GM18517 (cell line): ENCODE measurements at regions not wholly inside any gene's neighbourhood (a gene's known extent, or its start where the extent isn't known, plus 50 kb on each side); places are given as distances from the start of the nearest gene placed in this dataset.

Source experiments
- ATAC-seq: cut with Tn5 transposase; IDR thresholded peaks from one replicate; pipeline ENCODE4 v1.9.1; 2021; ENCODE audit warnings: mild to moderate bottlenecking, moderate library complexity; ENCODE audit not compliant: unreplicated experiment

DNA sequence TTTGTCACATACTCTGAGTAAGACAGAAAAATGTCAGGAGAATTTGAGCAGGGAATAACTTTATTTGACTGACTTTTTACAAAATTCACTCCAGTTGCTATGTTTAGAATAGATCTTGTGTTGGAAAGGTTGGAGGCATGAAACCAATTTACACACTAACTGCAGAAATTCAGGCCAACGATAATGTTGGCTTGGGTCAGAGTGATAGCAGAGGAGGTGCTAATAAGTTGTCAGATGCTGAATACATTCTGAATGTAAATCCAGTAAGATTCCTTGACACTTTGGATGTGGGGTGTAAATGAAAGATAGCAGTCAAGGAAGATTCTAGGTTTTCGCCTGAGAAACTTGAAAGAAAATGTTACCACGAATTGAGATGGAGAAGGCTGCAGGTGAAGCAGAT is 502.5 kb upstream of the GHITM start:
- no peak for ATAC-seq

DNA sequence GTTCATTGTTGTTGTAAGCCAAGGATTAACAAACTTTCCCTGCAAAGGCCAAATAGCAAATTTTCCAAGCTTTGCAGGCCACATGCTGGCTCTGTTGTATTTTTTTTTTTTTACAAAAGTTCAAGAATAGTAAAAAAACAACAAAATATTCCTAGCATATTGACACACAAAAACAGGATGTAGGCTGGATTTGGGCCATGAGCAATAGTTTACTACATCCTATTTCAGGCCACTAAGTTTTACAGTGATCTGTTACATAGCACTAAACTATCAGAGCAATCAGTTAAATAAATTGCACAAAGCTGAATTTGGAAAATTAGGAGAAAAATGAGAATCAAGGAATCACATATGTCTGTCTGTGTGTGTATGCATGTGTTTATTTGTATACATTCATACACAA is 491.8 kb upstream of the GHITM start:
- no peak for ATAC-seq

DNA sequence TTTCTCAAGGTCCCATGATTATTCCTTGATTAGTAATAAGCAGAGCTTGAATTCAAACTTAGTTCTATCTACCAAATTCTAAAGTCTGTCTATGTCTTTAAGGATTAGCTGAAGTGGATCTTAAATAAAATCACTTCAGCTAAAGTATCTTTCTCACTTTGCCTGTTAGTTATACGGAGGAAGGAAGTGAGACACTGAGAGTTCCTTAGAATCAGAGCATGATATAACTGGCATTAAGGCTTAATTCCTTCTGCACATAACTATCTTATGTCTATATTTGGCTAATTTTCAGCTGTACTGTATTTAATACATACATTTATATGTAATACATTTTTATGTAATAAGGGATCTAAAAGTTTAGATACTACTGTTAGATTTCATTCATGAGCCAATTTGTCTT is 491.1 kb upstream of the GHITM start:
- no peak for ATAC-seq

DNA sequence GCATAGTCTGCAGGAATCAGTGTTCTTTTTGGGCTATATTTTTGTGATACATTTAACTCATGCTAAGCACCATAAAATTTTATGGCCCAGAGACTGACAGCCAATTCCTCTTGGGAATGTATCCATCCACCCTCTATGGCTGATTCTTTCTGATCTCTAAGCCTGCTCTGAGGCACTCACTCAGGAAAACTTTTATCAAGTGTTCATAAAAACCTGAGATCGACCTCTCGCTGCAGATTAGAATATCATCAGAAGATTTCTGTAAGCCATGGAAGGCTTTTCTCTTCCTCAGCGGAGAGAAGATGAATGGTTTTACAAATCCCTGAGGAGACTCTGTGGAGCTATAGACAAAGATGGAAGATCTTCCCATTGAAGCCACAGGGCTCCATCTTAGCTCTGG is 489.8 kb upstream of the GHITM start:
- ATAC-seq: no peak

DNA sequence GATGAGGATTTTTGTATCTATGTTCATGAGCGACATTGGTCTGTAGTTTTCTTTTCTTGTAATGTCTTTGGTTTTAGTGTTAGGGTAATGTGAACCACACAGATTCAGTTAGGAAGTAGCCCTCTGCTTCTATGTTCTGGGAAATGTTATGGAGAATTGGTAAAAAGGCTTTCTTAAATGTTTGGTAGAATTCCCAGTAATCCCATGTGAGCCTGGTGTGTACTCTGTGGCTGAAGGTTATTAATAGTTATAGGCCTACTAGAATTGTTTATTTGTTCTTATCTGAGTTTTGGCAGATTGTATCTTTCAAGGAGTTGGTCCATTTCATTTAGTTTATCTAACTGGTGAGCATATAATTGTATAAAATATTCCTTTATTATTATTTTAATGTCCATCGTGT is 484.6 kb upstream of the GHITM start:
- no peak for ATAC-seq

DNA sequence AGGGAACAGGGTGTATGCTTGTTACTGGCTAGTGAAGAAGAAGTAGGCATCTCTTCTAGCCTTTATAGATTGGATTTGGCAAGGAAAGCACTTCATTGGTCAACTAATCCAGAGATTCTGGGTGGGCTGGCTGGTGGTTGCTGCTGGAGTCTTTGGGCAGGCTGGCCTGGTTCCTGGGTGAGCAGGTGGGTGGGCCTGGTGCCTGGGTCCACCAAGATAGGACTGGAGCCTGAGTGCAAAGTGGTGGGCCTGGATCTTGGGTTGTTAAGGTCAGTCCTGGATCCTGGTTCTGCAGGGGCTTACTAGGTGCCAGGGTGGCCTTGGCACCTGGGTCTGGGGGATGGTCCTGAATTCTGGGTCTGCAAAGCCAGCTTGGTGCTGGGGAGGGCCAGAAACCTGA is 482.4 kb upstream of the GHITM start:
- ATAC-seq: no peak

DNA sequence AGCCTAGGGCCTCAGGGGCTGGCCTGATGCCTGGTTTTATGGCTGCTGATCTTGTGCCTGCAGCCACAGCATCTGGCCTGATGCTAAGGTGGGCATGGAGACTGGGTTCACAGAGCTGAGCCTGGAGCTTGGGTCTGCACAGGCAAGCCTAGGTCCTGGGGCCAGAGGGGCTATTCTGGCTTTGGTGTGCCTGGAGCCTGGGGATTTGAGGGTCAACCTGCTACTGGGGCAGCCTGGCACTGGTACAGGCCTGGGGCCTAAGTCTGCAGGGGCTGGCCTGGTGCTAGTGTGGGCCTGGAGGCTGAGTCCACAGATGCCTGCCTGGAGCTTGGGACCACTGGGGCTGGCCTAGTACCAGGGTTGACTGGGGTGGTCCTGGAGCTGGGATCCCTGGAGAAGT is 481.8 kb upstream of the GHITM start:
- ATAC-seq: no peak

DNA sequence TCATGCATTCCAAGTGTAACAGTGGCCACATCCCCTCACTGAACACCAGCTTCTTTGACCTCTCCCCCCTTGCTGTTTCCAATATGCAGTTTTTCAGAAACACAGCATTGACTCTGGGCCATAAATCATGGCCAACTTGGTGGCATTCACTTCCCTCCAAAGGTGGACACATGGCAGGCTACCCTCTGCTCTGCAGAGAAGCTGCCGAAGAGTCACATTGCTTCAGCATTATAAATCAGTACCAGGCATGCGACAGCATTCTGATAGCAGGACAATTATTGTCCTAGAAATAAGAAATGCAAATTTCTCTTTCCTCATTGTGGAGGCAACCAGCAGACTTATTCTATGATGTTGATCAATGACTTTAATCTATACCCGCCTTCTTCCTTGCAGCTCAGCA is 475.4 kb upstream of the GHITM start:
- ATAC-seq: no peak

DNA sequence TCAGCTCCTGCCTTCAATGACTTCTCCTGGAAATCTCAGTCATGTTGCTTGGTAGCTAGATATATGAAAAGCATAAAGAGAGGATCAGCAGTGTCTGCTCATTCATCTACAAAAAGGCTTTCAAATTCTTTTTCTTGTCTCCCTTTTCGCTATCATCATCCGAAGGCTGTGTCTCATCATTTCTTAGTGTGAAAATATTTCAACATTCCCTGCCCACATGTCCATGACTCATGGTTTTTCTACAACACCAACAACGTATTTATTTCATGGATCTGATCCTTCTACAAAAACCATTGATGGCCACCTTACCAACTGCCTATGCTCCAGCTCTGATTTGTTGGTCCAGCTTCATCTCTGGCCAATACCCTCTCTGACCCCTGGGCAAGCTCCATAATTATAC is 472.5 kb upstream of the GHITM start:
- no peak for ATAC-seq

DNA sequence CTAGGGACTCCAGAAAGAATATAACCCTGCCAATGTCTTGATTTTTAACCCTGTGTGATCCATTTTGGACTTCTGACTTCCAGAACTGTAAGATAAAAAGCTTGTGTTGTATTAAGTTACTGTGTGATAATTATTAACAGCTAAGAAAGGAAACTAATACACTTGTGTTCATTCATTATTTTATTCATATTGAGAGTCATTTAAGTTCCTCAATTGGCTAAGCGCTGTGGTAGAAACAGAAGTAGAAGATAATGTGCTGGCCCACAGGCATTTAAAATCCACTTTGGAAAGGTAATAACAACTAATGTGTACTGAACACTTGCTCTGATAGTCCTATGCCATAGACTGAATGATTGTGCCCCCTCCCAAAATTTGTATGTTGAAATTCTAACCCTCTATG is 471.7 kb upstream of the GHITM start:
- ATAC-seq: no peak

DNA sequence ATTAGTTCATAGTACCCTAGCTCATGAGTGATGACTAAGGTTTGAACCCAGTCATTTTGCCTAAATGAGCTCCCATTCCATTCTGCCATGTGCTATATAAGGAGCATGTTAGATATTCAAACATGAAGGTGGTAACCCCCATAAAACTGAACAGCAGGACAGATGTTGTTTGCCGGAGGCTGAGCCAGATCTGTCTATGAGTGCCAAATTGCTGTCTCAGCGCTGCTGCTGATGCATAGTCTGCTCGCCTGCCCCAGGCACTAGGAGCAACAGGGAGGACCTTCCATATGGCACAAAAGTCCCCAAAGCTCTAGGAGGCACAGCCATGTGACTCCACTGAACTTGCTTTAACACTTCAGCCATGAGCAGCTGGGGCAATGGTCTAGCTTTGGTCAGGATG is 466.0 kb upstream of the GHITM start:
- no peak for ATAC-seq

DNA sequence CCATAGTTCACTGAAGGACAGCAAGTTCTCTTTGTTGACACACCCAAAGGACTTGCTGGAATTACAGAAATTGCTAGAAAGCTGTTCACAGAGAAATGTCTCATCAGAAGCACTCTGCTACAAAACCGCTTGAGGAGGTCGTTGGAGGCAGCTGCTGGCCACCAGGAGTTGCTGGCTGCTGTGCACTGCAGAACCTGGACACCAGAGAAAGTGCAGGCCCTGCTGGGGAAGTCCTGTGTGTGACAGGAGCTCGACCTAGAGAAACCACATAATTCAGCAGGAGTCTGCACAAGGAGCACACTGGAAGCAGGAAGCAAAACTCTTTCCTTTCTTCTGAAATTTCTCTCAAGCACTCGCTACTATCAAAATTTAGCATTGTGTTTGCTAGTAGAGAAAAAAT is 461.5 kb upstream of the GHITM start:
- ATAC-seq: no peak

DNA sequence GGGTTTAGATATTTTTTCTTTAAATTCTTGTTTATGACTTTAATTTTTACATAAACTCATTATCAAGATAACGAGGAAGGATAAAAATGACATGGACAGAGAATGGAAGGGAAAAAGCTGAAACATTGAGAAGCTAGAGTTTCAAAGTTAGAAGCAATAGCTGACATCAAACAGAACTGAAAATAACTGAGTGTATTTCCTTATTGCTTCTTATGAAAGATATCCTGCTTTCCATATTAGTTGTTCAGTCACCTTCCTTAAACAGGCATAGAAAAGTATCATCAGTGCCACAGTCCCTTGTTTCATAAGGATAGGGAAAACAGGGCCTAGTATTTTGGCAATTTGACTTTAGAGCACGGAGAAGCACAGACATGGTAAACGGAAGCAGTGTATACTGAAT is 460.5 kb upstream of the GHITM start:
- ATAC-seq: peak; percentile 28

DNA sequence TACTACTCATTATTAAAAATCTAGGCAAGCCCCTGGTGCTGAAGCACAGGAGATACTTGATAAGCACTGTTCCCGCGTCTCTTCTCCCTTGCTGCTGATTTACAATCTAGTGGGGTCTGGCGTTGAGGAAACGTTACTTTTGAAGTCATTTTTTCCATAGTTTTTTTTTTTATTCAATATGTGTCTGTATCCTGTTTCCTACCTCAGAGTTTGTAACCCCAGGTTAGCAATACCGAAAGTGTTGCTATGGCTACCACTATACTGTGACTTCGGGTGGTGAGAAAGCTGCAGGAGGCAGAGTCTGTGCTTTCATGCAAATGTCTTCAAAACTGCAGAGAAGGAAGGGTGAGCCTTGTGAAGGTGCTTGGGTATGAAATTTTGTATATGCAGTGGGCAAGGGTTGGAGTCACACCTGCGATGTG is 458.8 kb upstream of the GHITM start:
- ATAC-seq: peak; percentile 100

DNA sequence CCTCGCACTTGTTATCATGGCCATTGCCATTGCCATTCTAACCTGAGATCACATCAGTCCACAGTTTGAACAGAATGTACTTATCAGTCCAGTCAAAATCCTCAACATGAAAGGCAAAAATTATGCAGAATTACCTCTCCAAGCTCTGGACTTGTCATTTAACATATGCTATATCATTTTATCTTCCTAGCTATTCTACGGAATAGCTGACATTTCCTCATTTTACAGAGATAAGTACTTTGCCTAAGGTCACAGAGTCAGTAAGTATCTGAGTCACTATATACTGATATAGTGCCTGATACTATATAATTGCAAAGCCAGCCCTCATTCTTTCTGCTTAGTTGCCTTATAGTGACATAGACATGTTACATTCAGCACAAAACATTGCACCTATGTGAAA is 456.9 kb upstream of the GHITM start:
- ATAC-seq: no peak

DNA sequence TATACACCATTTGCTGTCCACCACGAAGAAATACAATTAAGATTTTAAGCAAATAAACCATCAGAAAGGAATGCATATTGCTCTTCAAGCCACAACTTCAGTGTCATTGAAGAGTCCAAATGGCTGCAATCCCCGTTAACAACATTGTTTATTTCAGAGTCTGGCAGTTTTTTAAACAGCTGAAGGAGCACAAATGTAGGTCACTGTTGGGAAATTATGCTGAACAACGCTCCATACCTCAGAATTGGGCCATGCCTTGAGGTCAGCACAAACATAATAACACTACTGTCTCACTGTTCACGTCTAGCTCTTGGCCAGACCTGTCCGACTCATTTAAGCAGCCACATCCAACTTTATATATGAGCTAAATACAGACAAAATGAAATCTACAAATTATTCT is 453.9 kb upstream of the GHITM start:
- ATAC-seq: no peak

DNA sequence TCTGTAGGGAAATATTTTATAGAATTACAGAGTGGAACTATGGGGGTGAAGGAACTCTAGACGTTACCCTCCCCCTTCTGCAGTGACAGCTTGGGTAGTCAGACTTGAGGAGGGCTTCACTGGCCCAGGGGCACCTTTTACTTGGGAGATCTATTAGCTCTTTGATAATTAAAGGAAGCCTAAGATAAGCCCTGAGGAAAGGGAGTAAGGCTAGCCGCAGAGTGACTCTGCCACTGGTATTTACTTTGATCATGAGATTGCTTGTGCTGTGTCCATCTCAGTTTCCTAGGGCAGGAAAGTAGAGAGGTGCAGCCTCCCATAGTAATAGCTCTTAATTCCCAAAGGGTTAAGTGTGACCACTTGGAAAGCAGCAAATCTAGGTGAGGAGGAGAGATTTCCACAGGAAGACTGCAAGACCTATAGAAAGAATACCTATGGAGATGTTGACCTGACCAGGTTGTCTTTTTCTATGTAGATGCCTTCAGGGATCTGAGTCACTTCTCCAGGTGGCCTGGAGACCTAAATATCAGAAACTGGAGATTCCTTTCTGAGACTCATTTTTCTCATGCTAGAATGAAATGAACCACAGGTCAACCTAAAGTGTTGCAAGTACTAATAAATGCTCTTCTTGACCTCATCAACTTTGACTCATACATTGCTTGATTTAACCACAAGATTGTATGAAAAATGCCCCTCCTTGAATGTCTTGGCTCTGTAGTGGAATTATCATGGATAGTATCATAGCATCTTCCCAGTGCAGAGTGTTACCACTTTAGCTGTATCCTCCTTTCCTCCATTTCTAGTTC is 447.3 kb upstream of the GHITM start:
- no peak for ATAC-seq

DNA sequence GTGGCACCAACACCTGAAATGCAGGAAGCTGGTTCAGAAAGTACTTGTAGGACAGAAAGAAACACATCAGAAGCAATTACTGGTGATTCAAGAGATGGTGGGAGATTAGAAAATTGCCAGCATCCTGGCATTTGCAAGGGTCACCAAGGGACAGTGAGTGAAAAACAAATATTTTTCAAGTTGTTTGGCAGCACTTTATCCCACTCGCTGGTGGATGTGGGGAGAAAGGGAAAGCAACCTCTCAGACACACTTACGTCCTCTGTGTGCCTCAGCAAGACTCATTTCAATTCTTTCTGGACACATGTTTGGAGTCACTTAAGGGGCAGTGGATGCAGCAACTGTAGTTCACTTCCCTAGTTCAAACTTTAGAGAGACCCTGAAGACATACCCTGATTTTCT is 440.4 kb upstream of the GHITM start:
- no peak for ATAC-seq

DNA sequence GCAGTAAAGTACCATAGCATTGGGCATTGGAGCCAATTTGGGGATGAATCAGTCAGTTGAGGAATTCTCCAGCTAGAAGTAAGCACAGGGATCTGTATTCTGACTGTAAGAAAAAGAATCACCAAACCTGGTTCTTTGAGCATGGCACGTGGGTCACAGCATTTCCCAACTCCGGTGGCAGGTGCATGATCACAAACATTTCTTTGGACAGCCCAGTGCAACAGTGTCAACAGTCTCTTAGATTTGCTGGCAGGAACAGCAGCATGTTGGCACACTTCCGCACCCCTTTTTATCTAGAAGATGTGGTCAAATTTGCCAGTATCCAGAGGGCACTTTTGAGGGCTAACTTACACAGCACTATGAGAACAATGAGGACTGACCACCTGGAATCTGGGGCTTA is 437.5 kb upstream of the GHITM start:
- ATAC-seq: no peak

DNA sequence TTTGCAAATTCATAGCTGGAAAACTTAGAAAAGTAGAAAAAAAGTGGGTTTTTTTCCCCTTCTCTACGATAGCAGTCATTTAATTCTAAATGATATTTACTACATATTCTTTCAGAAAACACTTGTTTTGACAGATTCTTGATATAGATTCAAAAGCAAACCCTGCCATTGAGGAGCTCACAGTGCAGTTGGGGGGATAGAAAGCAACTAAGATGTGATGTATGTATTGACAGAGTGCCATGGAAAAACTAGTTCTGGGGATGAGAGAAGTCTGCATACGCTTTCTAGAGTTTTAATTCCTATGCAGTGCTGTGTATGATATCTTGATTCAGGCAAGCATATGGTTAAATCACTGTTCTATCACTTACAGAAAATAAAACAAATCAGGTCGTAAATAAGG is 436.6 kb upstream of the GHITM start:
- ATAC-seq: no peak

DNA sequence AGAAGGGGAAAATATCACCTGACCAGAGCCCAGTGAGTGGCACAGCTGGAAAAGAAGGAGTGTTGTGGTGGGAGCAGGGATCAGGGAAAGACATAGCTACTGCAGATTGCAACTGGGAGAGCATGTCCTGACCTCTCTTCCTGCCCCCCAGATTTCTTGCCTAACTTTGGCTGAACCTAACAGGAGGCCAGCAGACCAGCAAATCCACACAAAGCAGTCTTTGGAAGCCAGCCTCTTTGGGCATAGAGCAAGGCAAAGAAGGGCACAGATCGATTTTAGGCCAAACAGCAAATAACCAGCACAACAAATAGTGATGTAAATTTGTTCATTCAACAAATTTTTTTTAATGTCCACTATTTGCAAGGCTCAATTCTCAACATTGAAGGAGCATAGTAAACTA is 433.2 kb upstream of the GHITM start:
- no peak for ATAC-seq

DNA sequence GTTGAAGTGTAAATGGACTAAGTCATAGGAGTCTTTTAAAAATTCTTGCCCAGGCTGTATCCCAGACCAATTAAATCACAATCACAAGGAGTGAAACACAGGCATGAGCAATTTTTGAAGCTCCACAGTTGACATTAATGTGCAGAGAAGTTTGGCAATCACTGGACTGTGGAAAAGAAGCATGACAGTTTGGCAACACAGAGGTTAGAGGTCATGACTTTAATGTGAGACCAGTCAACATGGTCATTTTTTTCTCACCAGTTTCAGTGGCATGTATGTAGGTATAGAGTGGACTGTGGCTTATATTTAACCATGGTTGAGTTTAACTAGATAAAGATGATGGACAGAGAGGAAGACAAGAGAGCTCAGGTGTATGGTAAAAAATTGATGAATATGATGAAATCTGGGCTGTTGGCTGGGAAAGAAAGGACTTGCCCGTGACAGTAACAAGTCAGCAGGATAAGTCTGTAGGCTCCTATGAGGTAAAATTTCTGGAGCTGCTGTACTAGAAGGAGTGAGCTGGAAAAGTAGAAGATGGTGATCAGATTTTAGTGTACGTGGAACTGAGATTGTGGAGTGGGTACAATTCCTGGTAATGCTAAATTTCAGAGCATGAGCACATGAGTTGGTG is 432.2 kb upstream of the GHITM start:
- ATAC-seq: no peak

DNA sequence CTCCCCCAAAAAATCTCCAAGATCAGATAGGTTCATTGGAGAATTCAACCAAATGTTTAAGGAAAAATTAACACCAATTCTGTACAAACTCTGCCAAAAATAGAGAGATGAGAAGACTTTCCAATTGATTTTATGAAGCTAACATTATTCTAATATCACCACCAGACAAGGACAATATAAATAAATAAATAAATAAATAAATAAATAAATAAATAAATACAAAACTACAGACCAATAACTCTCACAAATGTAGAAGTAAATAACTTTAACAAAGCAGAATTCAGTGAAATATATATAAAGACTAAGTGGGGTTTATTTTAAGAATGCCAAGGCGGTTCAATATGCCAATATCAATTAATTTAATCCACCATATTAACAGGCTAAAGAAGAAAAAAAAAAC is 425.9 kb upstream of the GHITM start:
- no peak for ATAC-seq
